Fibroblast of skin of left quadriceps (primary cell): ENCODE measurements at regions not wholly inside any gene's neighbourhood (a gene's known extent, or its start where the extent isn't known, plus 50 kb on each side); places are given as distances from the start of the nearest gene placed in this dataset.
"Not testable (repeated sequence)": the region's sequence is repeated elsewhere in the genome, so short reads cannot be mapped to it uniquely, and the experiment has no call there.

Experiments
- DNase-seq, 2 experiments: peaks; one replicate each; pipeline ENCODE4 v3.0.0-alpha.2; 2013; ENCODE audit warnings: low read depth in 2 of 2

DNA sequence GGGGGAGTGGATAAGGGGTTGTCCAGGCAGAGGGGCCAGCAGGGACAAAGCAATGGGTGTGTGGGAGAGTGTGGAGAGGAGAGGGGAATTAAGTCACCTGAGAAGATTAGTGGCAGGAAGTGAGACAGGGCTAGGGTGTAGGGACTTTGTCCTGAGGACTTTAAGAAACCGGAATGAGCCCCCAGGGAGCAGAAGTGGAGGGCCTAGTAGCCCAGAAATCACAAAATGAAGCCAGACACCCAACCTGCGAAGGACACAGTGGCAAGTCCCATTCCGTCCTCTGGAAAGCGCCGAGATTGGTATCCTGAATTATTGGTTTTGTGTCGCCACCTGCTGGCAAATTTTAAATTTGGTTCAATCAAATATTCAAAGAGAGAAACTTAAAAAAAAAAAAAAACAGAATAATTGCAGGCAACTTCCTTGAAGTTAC lies 78.0 kb upstream of the SLC25A36 start:
- DNase-seq: peak; percentile 20 to 23

DNA sequence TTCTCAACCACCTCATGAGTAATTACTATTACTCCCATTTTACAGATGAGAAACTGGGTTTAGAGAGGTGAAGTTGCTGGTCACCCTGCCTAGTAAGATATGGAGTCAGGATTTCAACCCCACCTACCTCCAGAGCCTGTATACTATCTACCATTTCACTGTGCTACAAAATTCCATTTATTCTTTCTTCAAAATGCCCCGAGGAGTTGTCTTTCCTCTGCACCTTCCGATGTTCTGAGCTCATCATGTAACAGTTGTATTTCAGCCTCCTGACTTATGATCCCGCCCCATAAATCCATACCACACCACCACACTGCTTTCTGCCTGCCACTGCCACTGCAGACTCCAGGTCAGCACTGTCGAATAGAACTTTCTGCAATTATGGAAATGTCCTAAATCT lies 71.3 kb upstream of the SLC25A36 start:
- no peak for DNase-seq

DNA sequence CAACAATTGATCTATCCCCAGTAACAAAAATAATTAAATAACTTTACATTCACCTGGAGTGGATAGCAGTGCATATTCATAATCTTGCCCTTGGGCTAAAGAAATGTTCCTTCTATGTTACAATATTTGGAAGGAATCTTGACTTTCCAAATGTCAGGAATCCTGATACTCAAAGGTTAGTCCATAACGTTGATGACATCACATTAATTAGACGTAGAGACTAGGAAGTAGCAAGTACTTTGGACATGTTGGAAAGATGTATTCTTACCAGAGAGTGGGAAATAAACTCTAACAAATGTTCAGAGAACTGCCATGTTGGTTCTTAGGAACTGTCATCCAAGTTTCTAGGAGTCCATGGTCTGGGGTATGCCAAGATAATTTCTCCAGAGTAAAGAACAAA lies 70.6 kb upstream of the SLC25A36 start:
- no peak for DNase-seq

DNA sequence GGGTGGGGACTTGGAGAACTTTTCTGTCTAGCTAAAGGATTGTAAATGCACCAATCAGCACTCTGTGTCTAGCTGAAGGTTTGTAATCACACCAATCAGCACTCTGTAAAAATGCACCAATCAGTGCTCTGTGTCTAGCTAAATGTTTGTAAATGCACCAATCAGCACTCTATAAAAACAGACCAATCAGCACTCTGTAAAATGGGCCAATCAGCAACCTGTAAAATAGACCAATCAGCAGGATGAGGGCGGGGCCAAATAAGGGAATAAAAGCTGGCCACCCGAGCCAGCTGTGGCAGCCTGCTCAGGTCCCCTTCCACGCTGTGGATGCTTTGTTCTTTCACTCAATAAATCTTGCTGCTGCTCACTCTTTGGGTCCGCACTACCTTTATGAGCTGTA lies 69.5 kb upstream of the SLC25A36 start:
- not testable (repeated sequence) for DNase-seq

DNA sequence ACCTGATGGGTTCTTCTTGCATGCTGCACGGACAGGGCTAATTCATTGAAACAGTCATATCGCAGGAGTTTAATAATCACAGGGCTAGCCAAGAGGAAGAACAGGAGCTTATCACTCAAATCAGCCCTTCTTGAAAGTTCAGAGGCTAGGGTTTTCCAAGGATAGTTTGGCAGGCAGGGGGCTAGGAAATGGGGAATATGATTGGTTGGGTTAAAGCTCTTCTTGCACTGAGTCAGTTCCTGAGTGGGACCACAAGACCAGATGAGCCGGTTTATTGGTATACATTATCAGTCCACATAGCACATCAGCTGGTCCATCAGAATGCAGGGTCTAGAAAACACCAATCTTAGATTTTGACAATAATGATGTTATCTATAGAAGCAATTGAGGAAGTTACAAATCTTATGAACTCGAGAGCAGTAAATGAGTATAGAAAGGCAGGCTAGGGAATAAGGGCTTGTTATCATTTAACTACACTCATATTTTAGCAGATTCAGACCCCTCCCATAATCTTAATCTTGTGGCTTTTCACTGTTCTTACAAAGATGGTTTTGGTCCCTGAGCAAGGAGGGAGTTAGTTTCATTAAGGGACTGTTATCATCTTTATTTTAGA lies 58.1 kb upstream of the SLC25A36 start:
- DNase-seq: no peak

DNA sequence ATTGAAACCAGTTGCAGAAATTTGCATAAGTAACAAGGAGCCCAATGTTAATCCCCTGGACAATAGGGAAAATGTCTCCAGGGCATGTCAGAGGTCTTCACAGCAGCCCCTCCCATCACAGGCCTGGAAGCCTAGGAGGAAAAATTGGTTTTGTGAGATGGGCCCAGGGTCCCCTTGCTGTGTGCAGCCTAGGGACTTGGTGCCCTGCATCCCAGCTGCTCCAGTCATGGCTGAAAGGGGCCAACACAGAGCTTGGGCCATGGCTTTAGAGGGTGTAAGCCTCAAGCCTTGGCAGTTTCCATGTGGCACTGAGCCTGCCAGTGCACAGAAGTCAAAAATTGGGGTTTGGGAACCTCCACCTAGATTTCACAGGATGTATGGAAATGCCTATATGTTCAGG lies 55.9 kb upstream of the SLC25A36 start:
- DNase-seq: not testable (repeated sequence)
